ENCODE measurements at regions not wholly inside any gene's neighbourhood (a gene's known extent, or its start where the extent isn't known, plus 50 kb on each side); places are given as distances from the start of the nearest gene placed in this dataset.

DNA sequence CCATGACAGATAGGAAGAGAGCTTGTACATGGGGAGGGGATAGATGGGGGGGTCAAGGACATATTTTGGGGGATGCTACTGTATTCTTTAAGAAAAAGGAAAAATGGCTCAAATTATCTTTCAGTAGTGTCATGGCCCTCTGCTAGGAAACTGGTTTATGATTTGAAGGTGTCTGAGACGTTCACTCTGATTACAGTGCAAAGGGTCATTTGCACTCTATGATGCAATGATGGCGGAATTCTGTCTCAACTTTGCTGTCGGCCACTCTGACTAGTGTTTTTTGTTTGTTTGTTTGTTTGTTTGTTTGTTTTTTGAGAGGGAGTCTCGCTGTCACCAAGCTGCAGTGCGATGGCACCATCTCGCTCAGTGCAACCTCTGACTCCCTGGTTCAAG lies 180.0 kb downstream of the SOX4 start:
- DNase-seq (ENCODE audit: low spot score) = no peak
- TF ChIP-seq CTCF (IDR thresholded peaks at IDR 0.05; ENCODE audit: extremely low read depth, missing control alignments) = no peak

GRCh38 chr6:21777846-21778245 lies 184.3 kb downstream of the SOX4 start:
- no peak for TF ChIP-seq CTCF (IDR thresholded peaks at IDR 0.05; ENCODE audit: extremely low read depth, missing control alignments)
- no peak for DNase-seq (ENCODE audit: low spot score)

DNA sequence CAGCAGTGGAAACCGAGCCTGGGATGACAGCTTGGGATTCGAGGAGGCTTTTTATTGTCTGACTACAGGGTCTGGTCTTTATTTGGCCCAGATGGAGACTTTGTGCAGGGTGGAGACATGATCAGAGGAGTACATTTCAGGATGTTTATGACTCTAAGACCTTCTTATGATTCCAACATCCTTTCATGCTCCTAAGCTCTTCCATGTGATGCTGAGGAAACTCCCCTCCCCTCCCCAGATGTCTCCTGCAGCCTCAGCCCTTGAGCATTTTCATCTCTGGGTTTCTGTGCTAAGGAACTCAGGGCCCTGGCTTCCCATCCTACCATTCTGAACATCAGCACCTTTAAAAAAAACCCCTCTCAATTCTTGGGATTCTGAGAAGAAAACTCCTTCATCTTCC lies 186.6 kb downstream of the SOX4 start:
- TF ChIP-seq CTCF (IDR thresholded peaks at IDR 0.05; ENCODE audit: extremely low read depth, missing control alignments) = no peak
- no peak for DNase-seq (ENCODE audit: low spot score)

DNA sequence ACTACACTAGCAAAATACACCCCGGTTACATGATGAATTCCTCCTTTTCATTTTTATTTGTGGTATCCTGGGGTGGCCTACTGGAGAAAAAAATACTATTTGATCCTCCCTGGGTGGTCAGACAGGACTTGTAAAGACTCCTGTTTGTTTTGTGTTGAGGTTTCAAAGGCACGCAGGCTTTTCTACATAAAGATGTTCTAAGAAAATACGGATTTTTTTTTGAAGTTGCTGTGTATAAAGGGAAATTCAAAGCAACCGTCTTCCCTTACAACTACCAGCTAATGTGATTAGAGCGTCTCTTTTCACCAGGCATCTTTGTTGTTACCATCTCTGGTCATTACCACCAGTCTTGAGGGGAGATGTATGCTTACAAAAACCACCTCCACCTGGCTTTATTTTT lies 187.1 kb downstream of the SOX4 start:
- TF ChIP-seq CTCF (IDR thresholded peaks at IDR 0.05; ENCODE audit: extremely low read depth, missing control alignments) = no peak
- DNase-seq (ENCODE audit: low spot score) = no peak

DNA sequence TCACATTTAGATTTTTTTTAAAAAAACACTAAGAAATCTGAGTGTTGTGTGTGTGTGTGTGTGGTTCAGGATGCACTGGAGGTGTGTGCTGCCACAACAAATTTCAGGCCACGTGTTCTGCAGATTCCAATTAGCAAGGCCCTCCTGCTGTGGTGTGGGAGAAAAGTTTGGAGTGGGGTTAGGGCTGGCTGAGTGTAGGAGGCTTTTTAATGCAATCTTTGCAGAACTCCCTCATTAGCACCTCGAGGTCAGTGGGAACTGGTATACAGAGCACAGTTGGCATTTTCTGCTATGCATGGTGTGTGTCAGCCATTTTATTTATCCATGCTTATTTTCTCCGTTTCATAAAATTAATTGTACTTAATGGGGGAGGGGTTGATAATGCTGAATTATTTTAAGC lies 187.6 kb downstream of the SOX4 start:
- no peak for DNase-seq (ENCODE audit: low spot score)
- TF ChIP-seq CTCF (IDR thresholded peaks at IDR 0.05; ENCODE audit: extremely low read depth, missing control alignments) = no peak

DNA sequence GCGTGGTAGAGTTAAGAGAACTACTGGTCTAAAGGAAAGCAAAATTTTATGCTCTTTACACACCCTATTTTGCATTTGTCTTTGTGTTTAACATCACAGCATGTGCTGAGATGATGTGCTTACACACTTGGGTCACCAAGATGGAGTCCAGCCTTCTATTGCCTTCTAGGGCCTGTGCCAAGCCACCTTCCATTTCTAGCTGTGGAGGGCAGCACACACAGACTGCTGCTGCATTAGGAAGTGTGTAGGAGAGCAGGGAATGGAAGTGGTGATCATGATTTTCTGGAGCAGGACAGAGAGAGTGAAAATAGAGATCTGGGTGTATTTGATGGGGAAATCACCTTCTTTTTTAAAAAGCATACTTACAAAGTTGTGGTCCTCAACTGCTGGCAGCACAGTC lies 191.6 kb downstream of the SOX4 start:
- DNase-seq (ENCODE audit: low spot score) = no peak
- no peak for TF ChIP-seq CTCF (IDR thresholded peaks at IDR 0.05; ENCODE audit: extremely low read depth, missing control alignments)

GRCh38 chr6:21791056-21791455 lies 197.5 kb downstream of the SOX4 start:
- no peak for DNase-seq (ENCODE audit: low spot score)
- no peak for TF ChIP-seq CTCF (IDR thresholded peaks at IDR 0.05; ENCODE audit: extremely low read depth, missing control alignments)
